Progenitor cell of endocrine pancreas (in vitro differentiated cells): ENCODE measurements at regions not wholly inside any gene's neighbourhood (a gene's known extent, or its start where the extent isn't known, plus 50 kb on each side); places are given as distances from the start of the nearest gene placed in this dataset.

Experiments
- DNase-seq: peaks from one replicate; pipeline ENCODE4 v3.0.0; 2021; ENCODE audit warnings: low spot score; ENCODE audit not compliant: unreplicated experiment
- H3K27ac Mint-ChIP-seq: 2 replicates; pipeline ENCODE4 v1.8.0; 2021; ENCODE audit warnings: mild to moderate bottlenecking, moderate library complexity, mixed read lengths
- H3K27me3 Mint-ChIP-seq: 2 replicates; pipeline ENCODE4 v1.8.0; 2021; ENCODE audit warnings: mixed read lengths
- H3K36me3 Mint-ChIP-seq: 2 replicates; pipeline ENCODE4 v1.8.0; 2022; ENCODE audit warnings: mixed read lengths; ENCODE audit not compliant: insufficient read depth
- H3K4me1 Mint-ChIP-seq: 2 replicates; pipeline ENCODE4 v1.8.0; 2021; ENCODE audit warnings: low read depth, mixed read lengths
- H3K4me3 Mint-ChIP-seq: 2 replicates; pipeline ENCODE4 v1.8.0; 2021; ENCODE audit warnings: low read depth, mild to moderate bottlenecking, moderate library complexity, mixed read lengths
- H3K9me3 Mint-ChIP-seq: 2 replicates; pipeline ENCODE4 v1.8.0; 2021; ENCODE audit warnings: low read depth, mixed read lengths
- CTCF ChIP-seq: fragments of 200-600 bp; sonication (generic); IDR thresholded peaks from one replicate; pipeline ENCODE4 v1.5.0; 2021; ENCODE audit warnings: antibody characterized with exemption, mild to moderate bottlenecking; ENCODE audit not compliant: unreplicated experiment

- no peaks in the 10 kb centered on the region for H3K36me3 Mint-ChIP-seq
- peaks cover 6% of the 10 kb centered on the region for H3K9me3 Mint-ChIP-seq
- no peak overlapping the region for H3K4me3 Mint-ChIP-seq
- H3K4me1 Mint-ChIP-seq: peaks cover 8% of the 10 kb centered on the region
- peaks cover 12% of the 10 kb centered on the region for H3K27me3 Mint-ChIP-seq
- TF ChIP-seq CTCF: no peak
- no peak for DNase-seq
- H3K27ac Mint-ChIP-seq: no peak overlapping the region
These were observed 194.0 kb downstream of the SOD2 start for GRCh38 chr6:159499034-159499433.

GRCh38 chr6:159494586-159494972 lies 198.5 kb downstream of the SOD2 start:
- peaks cover 15% of the 10 kb centered on the region for H3K27me3 Mint-ChIP-seq
- H3K36me3 Mint-ChIP-seq: no peaks in the 10 kb centered on the region
- no peak for DNase-seq
- no peak for TF ChIP-seq CTCF
- no peak overlapping the region for H3K27ac Mint-ChIP-seq
- H3K9me3 Mint-ChIP-seq: peaks cover 6% of the 10 kb centered on the region
- H3K4me3 Mint-ChIP-seq: no peak overlapping the region
- no peaks in the 10 kb centered on the region for H3K4me1 Mint-ChIP-seq

- TF ChIP-seq CTCF: no peak
- H3K36me3 Mint-ChIP-seq: no peaks in the 10 kb centered on the region
- no peak for DNase-seq
- H3K4me3 Mint-ChIP-seq: no peak overlapping the region
- H3K27me3 Mint-ChIP-seq: peaks cover 15% of the 10 kb centered on the region
- H3K27ac Mint-ChIP-seq: no peak overlapping the region
- H3K9me3 Mint-ChIP-seq: peaks cover 6% of the 10 kb centered on the region
- H3K4me1 Mint-ChIP-seq: no peaks in the 10 kb centered on the region
These were observed 199.0 kb downstream of the SOD2 start for GRCh38 chr6:159493898-159494585.

GRCh38 chr6:159493231-159493897 lies 199.7 kb downstream of the SOD2 start:
- no peaks in the 10 kb centered on the region for H3K4me1 Mint-ChIP-seq
- H3K4me3 Mint-ChIP-seq: no peak overlapping the region
- peaks cover 15% of the 10 kb centered on the region for H3K27me3 Mint-ChIP-seq
- peaks cover 6% of the 10 kb centered on the region for H3K9me3 Mint-ChIP-seq
- DNase-seq: no peak
- no peak for TF ChIP-seq CTCF
- H3K36me3 Mint-ChIP-seq: no peaks in the 10 kb centered on the region
- no peak overlapping the region for H3K27ac Mint-ChIP-seq

GRCh38 chr6:159490298-159490937 lies 202.6 kb downstream of the SOD2 start:
- Mint-ChIP-seq H3K27ac (no peak overlapping the region), H3K4me1 (no peaks in the 10 kb centered on the region), H3K36me3 (no peaks in the 10 kb centered on the region), H3K27me3 (peaks cover 18% of the 10 kb centered on the region), H3K4me3 (no peak overlapping the region), H3K9me3 (no peaks in the 10 kb centered on the region)
- no peak for DNase-seq
- no peak for TF ChIP-seq CTCF
